Fibroblast of lung (primary cell): ENCODE measurements at regions not wholly inside any gene's neighbourhood (a gene's known extent, or its start where the extent isn't known, plus 50 kb on each side); places are given as distances from the start of the nearest gene placed in this dataset.

Source experiments
- CTCF ChIP-seq, 2 donors: IDR thresholded peaks in 1 of 2; conservative IDR thresholded peaks in 1 of 2; 1 replicate in 1 of 2; 2 replicates in 1 of 2; pipeline ENCODE4 v1.5.1; 2011 to 2012; ENCODE audit warnings: low read length in 2 of 2, control low read depth in 1 of 2, inconsistent platforms in 1 of 2, low read depth in 1 of 2, mild to moderate bottlenecking in 1 of 2
- EZH2 ChIP-seq: IDR thresholded peaks from 2 replicates; pipeline ENCODE4 v1.5.1; 2012; ENCODE audit warnings: low read length, control low read depth, mild to moderate bottlenecking; ENCODE audit errors: missing control alignments

- TF ChIP-seq CTCF (conservative IDR thresholded peaks at IDR 0.05 in 1 of 2, IDR thresholded peaks at IDR 0.05 in 1 of 2; ENCODE audit: low read depth in 1 of 2, low read length in 2 of 2), result no peak
- no peak for TF ChIP-seq EZH2
Measured at GRCh38 chr10:129339841-129340240, 127.2 kb upstream of the MGMT start.
